ENCODE measurements at regions not wholly inside any gene's neighbourhood (a gene's known extent, or its start where the extent isn't known, plus 50 kb on each side); places are given as distances from the start of the nearest gene placed in this dataset.

GRCh38 chr20:61170496-61171320 lies 81.4 kb upstream of the CDH4 start:
- intact Hi-C loops (cut with micrococcal nuclease) = no loop called here

GRCh38 chr20:61173267-61173666 lies 78.8 kb upstream of the CDH4 start:
- intact Hi-C loops (cut with micrococcal nuclease) = no loop called here

DNA sequence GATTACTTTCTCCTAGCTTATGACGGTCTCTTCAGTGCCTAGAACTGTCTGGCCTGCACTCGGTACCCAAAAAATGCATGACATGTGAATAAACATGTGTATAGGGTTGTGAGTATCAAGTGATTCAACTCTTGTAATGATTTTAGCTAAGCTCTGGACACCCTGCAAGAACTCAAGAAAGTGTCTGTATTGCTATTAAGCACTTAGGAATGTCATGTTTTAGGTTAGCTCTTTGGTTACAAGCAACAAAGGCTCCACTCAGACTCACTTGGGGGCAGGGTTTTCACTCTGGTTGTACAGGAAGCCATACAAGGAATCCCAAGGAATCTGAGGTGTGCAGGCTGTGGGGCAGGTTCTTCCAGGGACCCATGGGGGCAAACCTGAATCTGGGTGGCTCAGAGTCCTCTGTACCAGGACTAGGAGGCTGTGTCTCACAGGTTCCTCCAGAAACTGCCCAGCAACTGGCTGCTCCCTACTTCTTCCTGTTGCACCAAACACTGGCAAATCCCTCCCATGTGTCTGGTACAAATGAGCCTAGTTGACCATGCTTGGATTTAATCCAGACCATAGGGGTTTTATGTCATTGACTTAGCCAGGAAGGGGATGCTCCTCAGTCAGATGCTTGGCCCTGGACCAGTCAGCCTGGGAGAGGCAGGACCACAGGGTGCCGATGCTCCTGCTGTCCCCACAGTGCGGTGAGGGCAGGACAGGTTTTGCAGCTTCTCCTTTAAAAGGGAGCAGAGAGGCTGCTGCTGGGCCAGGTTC lies 77.9 kb upstream of the CDH4 start:
- intact Hi-C loops (cut with micrococcal nuclease) = no loop called here

GRCh38 chr20:61176874-61177273 lies 75.2 kb upstream of the CDH4 start:
- intact Hi-C loops (cut with micrococcal nuclease) = no loop called here

- intact Hi-C loops (cut with micrococcal nuclease) = no loop called here
Observed at GRCh38 chr20:61178551-61179071, 73.5 kb upstream of the CDH4 start.

GRCh38 chr20:61184194-61184593 lies 67.9 kb upstream of the CDH4 start:
- intact Hi-C loops (cut with micrococcal nuclease) = no loop called here

- intact Hi-C loops (cut with micrococcal nuclease) = no loop called here
Observed at GRCh38 chr20:61185181-61185580, 66.9 kb upstream of the CDH4 start.

GRCh38 chr20:61185841-61186601 lies 66.0 kb upstream of the CDH4 start:
- intact Hi-C loops (cut with micrococcal nuclease) = no loop called here

GRCh38 chr20:61186771-61187472 lies 65.1 kb upstream of the CDH4 start:
- intact Hi-C loops (cut with micrococcal nuclease) = no loop called here

GRCh38 chr20:61189534-61189933 lies 62.5 kb upstream of the CDH4 start:
- intact Hi-C loops (cut with micrococcal nuclease) = no loop called here

DNA sequence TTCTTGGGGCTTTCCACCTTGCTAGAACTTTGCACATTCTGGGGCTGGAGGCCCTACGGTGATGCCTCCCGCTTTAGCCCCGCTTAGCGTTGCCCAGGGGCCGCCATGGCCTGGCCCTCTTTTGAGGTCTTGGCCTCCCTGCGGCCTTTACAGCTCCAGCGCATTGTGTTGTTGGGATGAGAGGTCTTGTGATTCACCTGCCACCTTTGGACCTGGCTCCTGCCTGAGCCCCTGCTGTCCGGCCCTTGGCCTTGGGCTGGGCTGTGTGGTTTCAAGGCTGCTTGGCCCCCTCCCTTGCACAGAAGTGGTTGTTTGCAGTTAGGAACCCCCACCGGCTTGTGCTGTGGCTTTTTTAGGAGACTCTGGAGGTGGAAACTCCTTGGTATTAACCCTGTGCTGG lies 61.0 kb upstream of the CDH4 start:
- intact Hi-C loops (cut with micrococcal nuclease) = no loop called here

DNA sequence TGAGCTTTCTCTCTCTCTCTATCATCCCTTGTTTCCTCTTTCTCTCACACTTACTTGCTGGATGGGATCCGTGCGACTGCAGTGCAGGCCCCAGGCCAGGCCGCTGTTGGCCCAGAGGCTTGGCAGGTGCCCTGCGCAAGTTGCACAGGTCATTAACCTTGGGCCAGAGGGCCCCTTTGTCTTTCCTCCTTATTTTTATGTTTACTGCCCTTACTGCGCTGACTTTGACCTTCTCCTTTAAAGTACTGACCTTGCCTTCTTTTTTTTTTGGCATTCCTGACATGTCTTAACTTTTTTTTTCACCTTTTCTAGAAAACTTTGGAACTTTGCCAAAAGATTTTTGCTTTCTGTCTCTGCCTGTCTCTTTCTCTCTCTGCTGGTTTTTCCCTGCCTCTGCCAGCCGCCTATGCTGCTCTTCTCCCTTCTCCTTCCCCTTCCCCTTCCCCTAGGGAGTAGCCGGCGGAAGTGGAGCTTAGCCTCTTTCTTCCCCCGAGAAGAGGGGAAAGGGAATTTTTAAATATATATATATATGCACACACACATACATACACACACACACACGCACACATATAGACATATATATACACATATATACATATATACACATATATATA lies 59.6 kb upstream of the CDH4 start:
- intact Hi-C loops (cut with micrococcal nuclease) = no loop called here

GRCh38 chr20:61193164-61193563 lies 58.9 kb upstream of the CDH4 start:
- intact Hi-C loops (cut with micrococcal nuclease) = no loop called here
